Pancreas (tissue), 10 donors: ENCODE measurements at regions not wholly inside any gene's neighbourhood (a gene's known extent, or its start where the extent isn't known, plus 50 kb on each side); places are given as distances from the start of the nearest gene placed in this dataset.
A peak's percentile ranks its signal among the peaks of the same experiment; 100 is the strongest.

Experiments
- ATAC-seq, 4 donors: fragments of 200-7000 bp; cut with Tn5 transposase; one replicate each; pipeline versions ENCODE4 v1.8.0 to v1.9.1; 2020; ENCODE audit warnings: mild to moderate bottlenecking in 4 of 4, moderate library complexity in 4 of 4
- DNase-seq, 6 donors: peaks; one replicate each; pipeline ENCODE4 v3.0.0-alpha.2; 2020
- FAIRE-seq: peaks from 2 replicates; lab custom pipeline; 2012; peaks lifted over from hg19 to GRCh38; lab: Jason Lieb, UNC
- H3K27ac ChIP-seq, 4 donors: fragments of 200-600 bp; sonication (generic); 1 replicate in 3 of 4; 2 replicates in 1 of 4; pipeline versions ENCODE4 v1.5.0 to v1.8.0; 2020
- H3K27me3 ChIP-seq, 4 donors: fragments of 200-600 bp; one replicate each; pipeline ENCODE4 v1.8.0; 2021
- H3K36me3 ChIP-seq, 3 donors: fragments of 200-600 bp; sonication (generic) in 1 of 3; one replicate each; pipeline versions ENCODE4 v1.5.0 to v1.8.0; 2020 to 2021
- H3K4me1 ChIP-seq, 3 donors: fragments of 200-600 bp; one replicate each; pipeline ENCODE4 v1.8.0; 2021
- H3K4me3 ChIP-seq, 4 donors: fragments of 200-600 bp; sonication (generic) in 2 of 4; one replicate each; pipeline versions ENCODE4 v1.5.0 to v1.8.0; 2020 to 2021
- H3K9me3 ChIP-seq, 4 donors: fragments of 200-600 bp; one replicate each; pipeline ENCODE4 v1.8.0; 2021
- WGBS, 2 donors: extraction: QIAGEN DNeasy Blood & Tissue Kit; methylation state at CpG; one replicate each; pipeline ENCODE4 v1.1.7; 2013; 5-methylcytosine and 5-hydroxymethylcytosine counted together
- intact Hi-C, 3 donors: fragments of 100-400 bp; cut with DNase I; formaldehyde crosslinking; loops; one replicate each; pipeline versions ENCODE4 v1.11.1 to v1.14.2; 2022
- TF ChIP-seq, protein P1 (sequence below), 4 donors: fragments of 200-600 bp; sonication (generic) in 3 of 4; IDR thresholded peaks; one replicate each; pipeline versions ENCODE4 v1.5.0 to v1.8.0; 2021; ENCODE audit warnings: antibody characterized with exemption in 4 of 4
- donor health status: healthy with polysubstance abuse.
- donor health status: DM: no; HTN: no; CAD: no; lungs with moderate emphysema.
- donor health status: DM: no; HTN: no; CAD: no.
- donor health status: control.
- donor health status: control.
- donor health status: Bipolar disorder and iron deficiency.
- donor health status: DM: yes; HTN: yes; CAD: no.
- donor health status: DM: no; HTN: no; CAD: no.
- donor health status: DM: no; HTN: no; CAD: no.
- donor health status: DM: yes; HTN: yes; CAD: no.

DNA sequence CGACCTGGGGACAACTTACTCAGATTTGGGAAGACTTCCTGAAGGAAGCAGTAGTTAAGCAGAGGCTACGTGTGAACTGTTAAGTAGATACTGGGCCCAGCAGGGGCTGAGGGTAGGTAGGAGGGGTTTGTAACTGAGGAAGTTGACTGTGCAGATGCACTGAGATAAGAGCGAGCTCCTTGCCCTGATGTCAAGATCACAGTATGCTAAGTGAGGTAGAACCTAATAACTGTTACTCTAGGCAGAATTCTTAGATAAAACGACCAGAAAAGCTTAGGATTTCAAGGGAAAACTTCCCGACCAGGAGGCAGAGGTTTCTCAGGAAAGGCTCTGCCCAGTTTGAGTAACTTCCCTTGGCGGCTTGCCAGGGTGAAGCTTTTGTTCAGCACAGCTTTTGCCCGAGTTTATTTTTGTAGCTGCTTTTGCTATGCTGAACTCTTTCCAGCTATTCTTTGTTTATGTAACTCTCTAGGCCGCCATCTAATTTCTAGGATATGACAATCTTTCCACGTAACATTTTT, 632.1 kb downstream of the DIAPH3 start:
- no peak for FAIRE-seq
- H3K27ac ChIP-seq = no peak overlapping the region

DNA sequence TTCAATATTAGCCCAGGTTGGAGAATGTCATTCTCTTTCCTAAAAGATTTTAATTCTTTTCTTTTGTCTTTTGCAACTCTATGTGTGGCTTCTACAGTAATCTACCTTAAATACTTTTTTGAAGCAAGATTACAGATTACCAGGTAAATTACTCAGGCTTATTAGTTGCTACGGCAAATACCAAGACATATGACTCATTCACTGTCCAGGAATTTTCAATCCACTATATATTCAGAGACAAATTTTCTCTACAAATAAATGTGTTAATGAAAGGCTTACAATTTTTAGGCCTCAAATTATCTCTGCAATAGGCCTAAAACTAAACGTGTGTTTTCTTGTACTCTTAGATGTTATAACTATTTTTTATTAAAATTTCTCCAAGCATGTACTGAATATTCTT, 631.3 kb downstream of the DIAPH3 start:
- Histone ChIP-seq H3K4me1 (peaks cover 0 to 19% (median 16%) of the 10 kb centered on the region in 3 donors), H3K4me3 (no peak overlapping the region), H3K9me3 (no peaks in the 10 kb centered on the region), H3K36me3 (no peaks in the 10 kb centered on the region), H3K27ac (no peak overlapping the region), H3K27me3 (no peaks in the 10 kb centered on the region)
- FAIRE-seq = no peak
- DNase-seq = no peak
- 79 to 84% methylated on average over 2 of the region's 2 CpGs for WGBS, 2 donors
- TF ChIP-seq, protein P1, sequence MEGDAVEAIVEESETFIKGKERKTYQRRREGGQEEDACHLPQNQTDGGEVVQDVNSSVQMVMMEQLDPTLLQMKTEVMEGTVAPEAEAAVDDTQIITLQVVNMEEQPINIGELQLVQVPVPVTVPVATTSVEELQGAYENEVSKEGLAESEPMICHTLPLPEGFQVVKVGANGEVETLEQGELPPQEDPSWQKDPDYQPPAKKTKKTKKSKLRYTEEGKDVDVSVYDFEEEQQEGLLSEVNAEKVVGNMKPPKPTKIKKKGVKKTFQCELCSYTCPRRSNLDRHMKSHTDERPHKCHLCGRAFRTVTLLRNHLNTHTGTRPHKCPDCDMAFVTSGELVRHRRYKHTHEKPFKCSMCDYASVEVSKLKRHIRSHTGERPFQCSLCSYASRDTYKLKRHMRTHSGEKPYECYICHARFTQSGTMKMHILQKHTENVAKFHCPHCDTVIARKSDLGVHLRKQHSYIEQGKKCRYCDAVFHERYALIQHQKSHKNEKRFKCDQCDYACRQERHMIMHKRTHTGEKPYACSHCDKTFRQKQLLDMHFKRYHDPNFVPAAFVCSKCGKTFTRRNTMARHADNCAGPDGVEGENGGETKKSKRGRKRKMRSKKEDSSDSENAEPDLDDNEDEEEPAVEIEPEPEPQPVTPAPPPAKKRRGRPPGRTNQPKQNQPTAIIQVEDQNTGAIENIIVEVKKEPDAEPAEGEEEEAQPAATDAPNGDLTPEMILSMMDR (IDR thresholded peaks at IDR 0.05) = no peak
- intact Hi-C loops = no loop called here
- no peak for ATAC-seq

More for the DNA sequence above, 632.1 kb downstream of the DIAPH3 start:
- Histone ChIP-seq H3K36me3 (no peaks in the 10 kb centered on the region), H3K9me3 (no peaks in the 10 kb centered on the region), H3K4me3 (no peak overlapping the region), H3K27me3 (no peaks in the 10 kb centered on the region), H3K4me1 (peaks cover 0 to 19% (median 16%) of the 10 kb centered on the region in 3 donors)
- intact Hi-C loops = no loop called here
- peak in 3 of 4 donors; percentile 52 to 71 (median 65) for ATAC-seq
- WGBS, 2 donors = 32 to 35% methylated on average over 9 of the region's 9 CpGs
- peak in 5 of 6 donors; percentile 35 to 84 (median 53) for DNase-seq
- TF ChIP-seq, protein P1 (IDR thresholded peaks at IDR 0.05) = no peak

DNA sequence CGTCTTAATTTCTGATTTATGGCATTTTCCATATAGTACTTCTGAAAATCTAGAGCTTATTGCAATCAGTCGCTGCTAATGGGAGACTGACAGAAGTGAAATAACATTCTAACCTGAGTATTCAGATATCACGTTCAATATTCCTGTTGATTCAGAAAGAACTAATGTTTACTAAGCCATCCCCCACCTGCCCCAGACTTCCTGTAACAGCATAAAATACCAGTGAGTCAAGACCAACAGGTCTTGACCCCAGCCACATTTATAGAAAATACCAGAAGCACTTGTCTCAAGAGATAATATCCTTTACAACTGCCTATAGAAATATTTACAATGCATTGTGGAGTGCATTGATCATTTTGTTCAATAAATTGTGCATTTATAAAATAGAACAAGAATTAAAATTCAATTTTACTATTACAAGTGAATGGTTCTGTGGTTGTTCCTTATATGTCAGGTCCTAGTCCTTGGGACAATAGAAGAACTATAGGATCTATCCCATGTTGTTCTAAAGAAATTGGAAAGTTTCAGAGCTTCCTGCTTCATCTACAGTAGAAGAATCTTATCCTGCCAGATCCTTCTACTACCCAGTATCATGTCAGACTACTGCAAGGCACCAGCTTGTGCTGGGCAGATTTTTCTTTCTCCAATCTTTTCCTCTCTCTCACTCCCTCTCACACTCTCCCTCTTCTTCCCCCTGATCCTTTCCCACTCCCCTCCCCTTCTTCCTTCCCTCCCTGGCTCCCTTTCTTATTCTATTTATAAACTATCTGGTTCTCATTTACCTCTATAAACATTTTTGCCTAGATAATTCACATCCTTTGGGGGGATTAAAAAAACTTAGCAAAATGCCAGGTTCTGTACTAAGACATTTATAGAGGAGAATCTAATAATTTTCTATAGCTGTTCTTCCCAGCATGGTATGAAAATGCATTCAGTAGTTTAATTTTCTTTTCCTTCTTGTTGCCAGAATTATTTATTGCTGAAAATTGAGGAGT, 629.9 kb downstream of the DIAPH3 start:
- Histone ChIP-seq H3K4me1 (peaks cover 0 to 19% (median 16%) of the 10 kb centered on the region in 3 donors), H3K27ac (no peak overlapping the region), H3K27me3 (no peaks in the 10 kb centered on the region), H3K4me3 (no peak overlapping the region), H3K36me3 (no peaks in the 10 kb centered on the region), H3K9me3 (no peaks in the 10 kb centered on the region)
- no peak for DNase-seq
- TF ChIP-seq, protein P1 (IDR thresholded peaks at IDR 0.05) = no peak
- FAIRE-seq = no peak
- intact Hi-C loops = no loop called here
- WGBS, 2 donors = 21 to 24% methylated on average over 3 of the region's 3 CpGs
- peak; percentile 35 to 68 (median 50) for ATAC-seq

DNA sequence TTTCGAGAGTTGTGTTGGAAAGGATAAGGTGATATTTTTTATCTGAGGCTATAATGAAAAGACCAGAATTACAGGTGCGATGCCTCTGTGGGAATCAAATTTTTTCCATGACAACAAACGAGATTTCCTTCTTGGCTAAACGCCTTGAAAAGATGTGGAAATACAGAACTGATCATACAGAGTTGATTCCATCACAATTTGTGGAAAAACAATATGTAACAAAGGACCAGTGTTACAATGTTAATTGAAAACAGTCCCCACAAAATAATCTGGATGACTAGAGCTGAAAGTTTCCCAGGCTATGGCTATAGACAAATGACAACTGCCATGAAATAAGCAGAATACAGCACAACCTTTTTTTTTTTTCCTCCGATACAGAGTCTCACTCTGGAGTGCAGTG, 628.9 kb downstream of the DIAPH3 start:
- Histone ChIP-seq H3K4me3 (no peak overlapping the region), H3K9me3 (no peaks in the 10 kb centered on the region), H3K36me3 (no peaks in the 10 kb centered on the region), H3K27ac (no peak overlapping the region), H3K4me1 (peaks cover 0 to 19% (median 16%) of the 10 kb centered on the region in 3 donors), H3K27me3 (no peaks in the 10 kb centered on the region)
- DNase-seq (no peak), ATAC-seq (no peak), FAIRE-seq (no peak)
- TF ChIP-seq, protein P1 (IDR thresholded peaks at IDR 0.05) = no peak
- 41 to 48% methylated on average over 5 of the region's 5 CpGs for WGBS, 2 donors
- intact Hi-C loops = no loop called here
